Mammary epithelial cell (primary cell): ENCODE measurements at regions not wholly inside any gene's neighbourhood (a gene's known extent, or its start where the extent isn't known, plus 50 kb on each side); places are given as distances from the start of the nearest gene placed in this dataset.

Experiments used
- CTCF ChIP-seq, 2 donors: IDR thresholded peaks in 1 of 2; conservative IDR thresholded peaks in 1 of 2; 2 replicates each; pipeline ENCODE4 v1.5.1; 2011 to 2012; ENCODE audit warnings: inconsistent platforms in 2 of 2, low read length in 2 of 2, mild to moderate bottlenecking in 2 of 2, control low read depth in 1 of 2, low read depth in 1 of 2; ENCODE audit not compliant: insufficient read depth in 1 of 2; ENCODE audit errors: extremely low read depth in 1 of 2
- EZH2 ChIP-seq: IDR thresholded peaks from 2 replicates; pipeline ENCODE4 v1.6.1; 2012; ENCODE audit warnings: low read length, inconsistent platforms, borderline replicate concordance

GRCh38 chr1:201740086-201740541 lies 88.8 kb upstream of the IPO9 start:
- TF ChIP-seq CTCF (conservative IDR thresholded peaks at IDR 0.05 in 1 of 2, IDR thresholded peaks at IDR 0.05 in 1 of 2; ENCODE audit: extremely low read depth in 1 of 2, insufficient read depth in 1 of 2, low read depth in 1 of 2, low read length in 2 of 2) = no peak
- no peak for TF ChIP-seq EZH2
